Suprapubic skin (tissue), 4 donors: ENCODE measurements at regions not wholly inside any gene's neighbourhood (a gene's known extent, or its start where the extent isn't known, plus 50 kb on each side); places are given as distances from the start of the nearest gene placed in this dataset.
"Not testable (repeated sequence)": the region's sequence is repeated elsewhere in the genome, so short reads cannot be mapped to it uniquely, and the experiment has no call there.

ENCODE experiments used
- DNase-seq, 2 donors: peaks; one replicate each; pipeline ENCODE4 v3.0.0-alpha.2; 2019; ENCODE audit warnings: low spot score in 2 of 2
- H3K27ac ChIP-seq: fragments of 200-600 bp; sonication (generic); one replicate; pipeline ENCODE4 v1.5.1; 2019
- H3K27me3 ChIP-seq: fragments of 200-600 bp; sonication (generic); one replicate; pipeline ENCODE4 v1.5.1; 2019
- H3K36me3 ChIP-seq: fragments of 200-600 bp; sonication (generic); one replicate; pipeline ENCODE4 v1.5.1; 2019
- H3K4me1 ChIP-seq: fragments of 200-600 bp; sonication (generic); one replicate; pipeline ENCODE4 v1.5.1; 2019
- H3K4me3 ChIP-seq: fragments of 200-600 bp; sonication (generic); one replicate; pipeline ENCODE4 v1.5.1; 2019; ENCODE audit warnings: mild to moderate bottlenecking
- H3K9me3 ChIP-seq: fragments of 200-600 bp; sonication (generic); one replicate; pipeline ENCODE4 v1.5.1; 2019
- EP300 ChIP-seq: sonication (generic); formaldehyde crosslinking; IDR thresholded peaks from one replicate; pipeline ENCODE4 v1.6.1; 2017; ENCODE audit warnings: antibody characterized with exemption
- POLR2A ChIP-seq, 2 donors: fragments of 450-650 bp; IDR thresholded peaks; one replicate each; pipeline ENCODE4 v1.6.1; 2017; ENCODE audit warnings: antibody characterized with exemption in 2 of 2, mild to moderate bottlenecking in 2 of 2, moderate library complexity in 2 of 2
- POLR2AphosphoS5 ChIP-seq, 3 donors: sonication (generic); formaldehyde crosslinking; IDR thresholded peaks; one replicate each; pipeline ENCODE4 v1.6.1; 2017; ENCODE audit warnings: antibody characterized with exemption in 3 of 3
- WGBS: methylation state at CpG from one replicate; pipeline ENCODE4 v1.1.5; 2018; 5-methylcytosine and 5-hydroxymethylcytosine counted together
- TF ChIP-seq, protein P1 (sequence below), 2 donors: fragments of 200-600 bp in 1 of 2; fragments of 450-650 bp in 1 of 2; sonication (generic) in 1 of 2; IDR thresholded peaks; one replicate each; pipeline ENCODE4 v1.5.1; 2016 to 2019; ENCODE audit warnings: antibody characterized with exemption in 2 of 2, mild to moderate bottlenecking in 1 of 2, moderate library complexity in 1 of 2

DNA sequence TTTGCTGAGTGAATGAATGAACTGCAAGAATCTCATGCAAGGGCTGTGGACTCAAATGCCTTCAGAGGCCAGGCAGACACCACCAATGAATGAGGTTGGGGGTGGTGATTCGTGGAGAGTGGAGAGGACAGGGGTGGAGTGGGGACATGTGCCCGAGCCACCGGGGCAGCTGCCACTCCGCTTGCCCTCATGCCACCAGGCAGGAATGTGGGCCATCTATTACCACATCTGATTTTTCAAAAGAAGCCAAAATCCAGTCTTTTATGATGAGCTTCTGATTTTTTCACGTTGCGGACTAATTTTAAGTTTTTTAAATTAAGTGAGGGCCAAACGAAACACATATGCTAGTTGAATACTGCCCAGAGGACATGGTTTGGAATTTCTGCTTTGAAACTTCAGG, 67.1 kb upstream of the SMURF2 start:
- peaks cover 7% of the 10 kb centered on the region for H3K4me1 ChIP-seq
- H3K27ac ChIP-seq = no peak overlapping the region
- no peaks in the 10 kb centered on the region for H3K27me3 ChIP-seq
- no peaks in the 10 kb centered on the region for H3K9me3 ChIP-seq
- DNase-seq = peak in 1 of 2 donors; percentile 16
- WGBS = 82% methylated on average over 7 of the region's 7 CpGs
- no peak for TF ChIP-seq POLR2AphosphoS5 (IDR thresholded peaks at IDR 0.05)
- TF ChIP-seq EP300 = no peak
- TF ChIP-seq POLR2A (IDR thresholded peaks at IDR 0.05) = no peak
- TF ChIP-seq, protein P1, sequence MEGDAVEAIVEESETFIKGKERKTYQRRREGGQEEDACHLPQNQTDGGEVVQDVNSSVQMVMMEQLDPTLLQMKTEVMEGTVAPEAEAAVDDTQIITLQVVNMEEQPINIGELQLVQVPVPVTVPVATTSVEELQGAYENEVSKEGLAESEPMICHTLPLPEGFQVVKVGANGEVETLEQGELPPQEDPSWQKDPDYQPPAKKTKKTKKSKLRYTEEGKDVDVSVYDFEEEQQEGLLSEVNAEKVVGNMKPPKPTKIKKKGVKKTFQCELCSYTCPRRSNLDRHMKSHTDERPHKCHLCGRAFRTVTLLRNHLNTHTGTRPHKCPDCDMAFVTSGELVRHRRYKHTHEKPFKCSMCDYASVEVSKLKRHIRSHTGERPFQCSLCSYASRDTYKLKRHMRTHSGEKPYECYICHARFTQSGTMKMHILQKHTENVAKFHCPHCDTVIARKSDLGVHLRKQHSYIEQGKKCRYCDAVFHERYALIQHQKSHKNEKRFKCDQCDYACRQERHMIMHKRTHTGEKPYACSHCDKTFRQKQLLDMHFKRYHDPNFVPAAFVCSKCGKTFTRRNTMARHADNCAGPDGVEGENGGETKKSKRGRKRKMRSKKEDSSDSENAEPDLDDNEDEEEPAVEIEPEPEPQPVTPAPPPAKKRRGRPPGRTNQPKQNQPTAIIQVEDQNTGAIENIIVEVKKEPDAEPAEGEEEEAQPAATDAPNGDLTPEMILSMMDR (IDR thresholded peaks at IDR 0.05) = no peak
- no peaks in the 10 kb centered on the region for H3K36me3 ChIP-seq
- H3K4me3 ChIP-seq = no peak overlapping the region

DNA sequence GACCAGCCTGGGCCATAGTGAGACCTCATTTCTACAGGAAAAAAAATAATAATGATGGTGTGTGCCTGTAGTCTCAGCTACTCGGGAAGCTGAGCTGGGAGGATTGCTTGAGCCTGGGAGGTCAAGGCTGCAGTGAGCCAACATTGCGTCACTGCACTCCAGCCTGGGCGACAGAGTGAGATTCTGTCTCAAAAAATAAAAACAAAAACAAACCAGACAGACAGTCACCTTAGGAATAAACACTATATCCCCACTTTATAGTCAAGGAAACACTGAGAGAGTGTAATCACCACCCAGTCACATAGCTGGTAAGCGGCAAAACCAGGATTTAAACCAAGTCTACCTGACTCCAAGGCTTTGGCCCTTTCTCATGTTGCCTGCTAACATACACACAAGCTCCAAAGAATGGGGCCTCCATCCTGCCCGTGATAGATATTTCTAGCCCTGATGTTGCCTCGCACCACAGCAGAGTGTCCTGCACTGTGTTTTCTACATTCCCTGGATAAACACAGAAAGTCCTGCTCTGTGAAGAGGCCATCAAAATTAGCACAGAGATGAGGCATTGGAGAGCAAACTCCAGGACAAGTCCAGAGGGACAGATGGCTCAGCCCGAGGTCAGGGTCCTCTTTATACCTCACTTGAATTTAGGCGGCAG, 66.1 kb upstream of the SMURF2 start:
- H3K4me1 ChIP-seq = peaks cover 7% of the 10 kb centered on the region
- no peaks in the 10 kb centered on the region for H3K27me3 ChIP-seq
- 82% methylated on average over 8 of the region's 8 CpGs for WGBS
- H3K36me3 ChIP-seq = no peaks in the 10 kb centered on the region
- no peak overlapping the region for H3K4me3 ChIP-seq
- H3K9me3 ChIP-seq = no peaks in the 10 kb centered on the region
- TF ChIP-seq POLR2AphosphoS5 (IDR thresholded peaks at IDR 0.05) (no peak), POLR2A (IDR thresholded peaks at IDR 0.05) (no peak), EP300 (no peak)
- TF ChIP-seq, protein P1 (IDR thresholded peaks at IDR 0.05) = no peak
- peak in 1 of 2 donors; percentile 17 for DNase-seq
- H3K27ac ChIP-seq = no peak overlapping the region

DNA sequence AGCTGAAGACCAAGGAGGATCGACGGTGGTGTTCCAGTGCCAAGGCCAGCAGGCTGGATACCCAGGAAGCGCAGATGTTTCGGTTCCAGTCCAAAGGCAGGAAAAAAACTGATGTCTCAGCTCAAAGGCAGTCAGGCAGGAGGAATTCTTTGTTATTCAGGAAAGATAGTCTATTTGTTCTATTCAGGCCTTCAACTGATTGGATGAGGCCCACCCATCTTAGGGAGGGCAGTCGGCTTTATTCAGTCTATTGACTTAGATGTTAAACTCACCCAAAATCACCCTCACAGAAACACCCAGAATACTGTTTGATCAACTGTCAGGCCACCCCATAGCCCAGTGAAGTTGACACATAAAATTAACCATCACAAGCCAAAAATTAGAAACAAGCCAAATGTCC, 63.9 kb upstream of the SMURF2 start:
- not testable (repeated sequence) for H3K36me3 ChIP-seq, H3K4me1 ChIP-seq, H3K4me3 ChIP-seq, H3K9me3 ChIP-seq, H3K27me3 ChIP-seq, H3K27ac ChIP-seq
- DNase-seq = peak in 1 of 2 donors; percentile 10
- 98% methylated on average over 5 of the region's 5 CpGs for WGBS

DNA sequence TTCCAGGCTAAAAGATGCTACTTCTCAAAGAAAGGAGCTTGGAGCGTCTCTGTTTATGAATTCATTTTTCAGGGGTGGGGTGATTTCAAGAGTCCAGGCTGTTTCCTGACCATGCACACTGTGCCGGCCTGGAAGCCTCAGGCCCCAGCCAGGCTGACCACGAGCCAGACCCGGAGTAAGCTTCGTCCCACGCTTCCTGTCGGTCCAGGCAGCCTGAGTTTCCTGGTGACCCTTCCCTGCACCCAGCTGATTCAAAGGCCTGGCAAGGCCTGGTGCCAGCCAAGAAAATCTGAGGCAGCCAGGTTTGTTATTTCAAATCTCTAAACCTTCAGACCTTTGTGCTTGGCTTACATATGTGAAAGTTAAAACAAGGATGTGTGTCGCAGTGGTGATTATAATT, 62.1 kb upstream of the SMURF2 start:
- not testable (repeated sequence) for H3K27ac ChIP-seq

DNA sequence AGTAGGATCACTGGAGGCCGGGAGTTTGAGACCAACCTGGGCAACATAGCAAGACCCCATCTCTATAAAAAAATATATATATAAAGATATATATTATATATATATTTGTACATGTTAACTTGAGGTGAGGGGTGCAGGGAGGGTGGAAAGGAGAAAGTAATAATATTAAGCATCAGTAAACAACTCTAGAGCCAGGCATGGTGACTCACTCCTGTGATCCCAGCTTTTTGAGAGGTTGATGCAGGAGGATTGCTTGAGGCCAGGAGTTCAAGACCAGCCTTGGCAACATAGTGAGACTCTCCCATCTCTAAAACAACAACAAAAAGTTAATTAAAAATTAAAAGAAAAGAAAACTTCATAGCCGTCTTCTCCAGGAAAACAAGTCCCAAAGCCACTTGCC, 61.7 kb upstream of the SMURF2 start:
- Histone ChIP-seq H3K27me3 (no peaks in the 10 kb centered on the region), H3K4me1 (no peaks in the 10 kb centered on the region), H3K4me3 (no peak overlapping the region), H3K27ac (no peak overlapping the region), H3K9me3 (no peaks in the 10 kb centered on the region), H3K36me3 (no peaks in the 10 kb centered on the region)
- 79% methylated on average over 2 of the region's 2 CpGs for WGBS
- no peak for DNase-seq
- no peak for TF ChIP-seq EP300
- TF ChIP-seq POLR2AphosphoS5 (IDR thresholded peaks at IDR 0.05) = no peak
- no peak for TF ChIP-seq POLR2A (IDR thresholded peaks at IDR 0.05)
- TF ChIP-seq, protein P1 (IDR thresholded peaks at IDR 0.05) = no peak

More for the DNA sequence above, 62.1 kb upstream of the SMURF2 start:
- 65% methylated on average over 8 of the region's 8 CpGs for WGBS
- H3K9me3 ChIP-seq, H3K4me1 ChIP-seq, H3K4me3 ChIP-seq, DNase-seq, H3K36me3 ChIP-seq, H3K27me3 ChIP-seq: not testable (repeated sequence)

DNA sequence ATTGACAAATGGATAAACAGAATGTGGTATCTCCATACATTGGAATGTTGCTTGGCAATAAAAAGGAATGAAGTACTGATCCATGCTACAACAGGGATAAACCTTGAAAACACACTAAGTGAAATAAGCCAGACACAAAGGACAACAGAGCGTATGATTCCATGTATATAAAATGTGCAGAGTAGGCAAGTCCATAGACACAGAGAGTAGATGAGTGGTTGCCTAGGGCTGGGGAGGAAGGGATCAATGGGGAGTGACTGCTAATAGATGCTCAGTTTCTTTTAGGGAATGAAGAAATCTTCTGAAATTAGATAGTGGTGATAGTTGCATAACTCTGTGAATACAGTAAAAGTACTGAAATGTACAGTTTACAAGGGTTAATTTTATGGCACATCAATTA, 59.4 kb upstream of the SMURF2 start:
- H3K27me3 ChIP-seq, H3K4me1 ChIP-seq, H3K27ac ChIP-seq, H3K9me3 ChIP-seq, H3K36me3 ChIP-seq, DNase-seq, H3K4me3 ChIP-seq: not testable (repeated sequence)
- WGBS = 87% methylated on average over 1 of the region's 1 CpG

DNA sequence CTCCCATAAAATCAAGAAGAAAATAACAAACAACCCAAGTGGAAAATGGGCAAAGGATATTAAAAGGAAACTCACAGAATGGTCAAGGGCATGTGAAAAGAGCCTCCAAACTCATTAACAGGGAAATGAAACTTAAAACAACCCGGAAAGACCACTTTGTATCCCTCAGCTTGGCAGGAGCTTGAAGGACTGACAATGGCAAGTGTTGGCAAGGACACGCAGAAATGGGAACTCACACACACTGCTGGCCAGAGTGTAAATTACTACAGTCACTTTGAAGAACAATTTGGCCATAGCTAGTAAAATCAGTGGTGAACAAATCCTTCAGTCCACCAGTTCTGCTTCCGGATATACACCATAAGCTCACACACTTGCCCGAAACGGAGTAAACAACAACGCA, 58.1 kb upstream of the SMURF2 start:
- 50% methylated on average over 6 of the region's 6 CpGs for WGBS
- DNase-seq, H3K9me3 ChIP-seq, H3K4me1 ChIP-seq, H3K36me3 ChIP-seq, H3K27me3 ChIP-seq, H3K4me3 ChIP-seq, H3K27ac ChIP-seq: not testable (repeated sequence)

DNA sequence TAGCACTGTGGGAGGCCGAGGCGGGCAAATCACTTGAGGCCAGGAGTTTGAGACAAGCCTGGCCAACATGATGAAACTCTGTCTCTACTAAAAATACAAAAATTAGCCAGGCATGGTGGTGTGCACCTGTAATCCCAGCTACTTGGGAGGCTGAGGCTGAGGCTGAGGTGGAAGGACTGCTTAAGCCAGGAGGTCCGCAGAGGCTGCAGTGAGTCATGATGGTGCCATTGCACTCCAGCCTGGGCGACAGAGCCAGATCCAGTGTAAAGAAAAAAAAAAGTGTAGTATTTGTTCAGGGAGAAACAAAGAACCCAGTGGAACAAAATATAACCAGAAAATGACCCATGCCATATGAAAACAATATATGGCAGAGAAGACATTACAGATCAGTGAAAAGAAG, 57.4 kb upstream of the SMURF2 start:
- 89% methylated on average over 4 of the region's 4 CpGs for WGBS
- not testable (repeated sequence) for H3K4me3 ChIP-seq, DNase-seq, H3K36me3 ChIP-seq, H3K9me3 ChIP-seq, H3K4me1 ChIP-seq, H3K27ac ChIP-seq, H3K27me3 ChIP-seq

DNA sequence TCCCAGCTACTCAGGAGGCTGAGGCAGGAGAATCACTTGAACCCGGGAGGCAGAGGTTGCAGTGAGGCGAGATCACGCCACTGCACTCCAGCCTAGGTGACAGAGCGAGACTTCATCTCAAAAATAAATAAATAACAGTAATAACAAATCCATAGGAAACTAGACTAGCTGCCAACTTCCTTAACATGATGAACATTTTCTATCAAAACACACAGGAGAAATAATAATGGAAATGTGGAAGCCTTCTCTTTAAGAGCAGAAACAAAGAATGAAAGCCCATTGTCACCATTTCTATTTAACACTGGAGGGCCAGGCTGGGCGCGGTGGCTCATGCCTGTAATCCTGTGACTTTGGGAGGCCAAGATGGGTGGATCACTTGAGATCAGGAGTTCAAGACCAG, 56.7 kb upstream of the SMURF2 start:
- H3K27me3 ChIP-seq, H3K4me1 ChIP-seq, H3K36me3 ChIP-seq, H3K27ac ChIP-seq, H3K9me3 ChIP-seq, H3K4me3 ChIP-seq, DNase-seq: not testable (repeated sequence)
- WGBS = 85% methylated on average over 6 of the region's 6 CpGs
